ENCODE measurements at regions not wholly inside any gene's neighbourhood (a gene's known extent, or its start where the extent isn't known, plus 50 kb on each side); places are given as distances from the start of the nearest gene placed in this dataset.

GRCh38 chr12:32047357-32048212 is 59.1 kb upstream of the BICD1 start:
- DNase-seq = no peak

GRCh38 chr12:32048791-32049190 is 57.9 kb upstream of the BICD1 start:
- DNase-seq = no peak

- no peak for DNase-seq
Observed at GRCh38 chr12:32049956-32050355, 56.7 kb upstream of the BICD1 start.

- DNase-seq = no peak
Observed at GRCh38 chr12:32051511-32052211, 55.0 kb upstream of the BICD1 start.

GRCh38 chr12:32052212-32052713 is 54.4 kb upstream of the BICD1 start:
- DNase-seq = no peak

- no peak for DNase-seq
Observed at GRCh38 chr12:32053881-32054624, 52.6 kb upstream of the BICD1 start.
